SU-DHL-6 (cell line): ENCODE measurements at regions not wholly inside any gene's neighbourhood (a gene's known extent, or its start where the extent isn't known, plus 50 kb on each side); places are given as distances from the start of the nearest gene placed in this dataset.

Source experiments
- H2AFZ ChIP-seq: fragments of 200-600 bp; sonication (generic); 2 replicates; pipeline ENCODE4 v1.6.1; 2014; ENCODE audit warnings: low read depth, mild to moderate bottlenecking, moderate library complexity, mixed read lengths, antibody characterized with exemption, low read length; ENCODE audit not compliant: severe bottlenecking
- H3F3A ChIP-seq: fragments of 200-600 bp; shearing (Covaris generic); 2 replicates; pipeline ENCODE4 v1.6.0; 2016; ENCODE audit warnings: antibody characterized with exemption, mild to moderate bottlenecking; ENCODE audit not compliant: insufficient read depth
- H3K27ac ChIP-seq: fragments of 200-600 bp; sonication (generic); 2 replicates; pipeline ENCODE4 v1.5.1; 2016; ENCODE audit warnings: low read depth, mild to moderate bottlenecking, low read length, moderate library complexity, mixed read lengths
- H3K27me3 ChIP-seq: fragments of 200-600 bp; sonication (generic), shearing (Covaris generic); 2 replicates; pipeline ENCODE4 v1.6.0; 2014; ENCODE audit warnings: mild to moderate bottlenecking, low read length
- H3K36me3 ChIP-seq: fragments of 200-600 bp; sonication (generic); 2 replicates; pipeline ENCODE4 v1.6.1; 2014; ENCODE audit warnings: mild to moderate bottlenecking, low read length, mixed read lengths
- H3K4me2 ChIP-seq: fragments of 300-600, 200-600 bp; shearing (Covaris generic), sonication (generic); 2 replicates; pipeline ENCODE4 v1.6.0; 2014; ENCODE audit warnings: low read length, low read depth, mild to moderate bottlenecking; ENCODE audit not compliant: poor library complexity, severe bottlenecking
- H3K4me3 ChIP-seq: fragments of 200-600 bp; sonication (generic); 2 replicates; pipeline ENCODE4 v1.5.1; 2014; ENCODE audit warnings: antibody characterized with exemption, low read length, mild to moderate bottlenecking, mixed read lengths; ENCODE audit not compliant: insufficient read depth, poor library complexity, severe bottlenecking
- H3K79me2 ChIP-seq: fragments of 200-600 bp; sonication (generic); 2 replicates; pipeline ENCODE4 v1.6.1; 2014; ENCODE audit warnings: mild to moderate bottlenecking, low read length, moderate library complexity; ENCODE audit not compliant: insufficient read depth
- H3K9ac ChIP-seq: fragments of 200-600 bp; sonication (generic); 2 replicates; pipeline ENCODE4 v1.7.0; 2014; ENCODE audit warnings: mild to moderate bottlenecking, low read length
- H3K9me2 ChIP-seq: fragments of 200-600 bp; sonication (generic); replicated peaks from 2 replicates; pipeline ENCODE4 v1.6.1; 2014; ENCODE audit warnings: low read length; ENCODE audit not compliant: insufficient read depth
- H3K9me3 ChIP-seq: fragments of 200-600 bp; sonication (generic); 2 replicates; pipeline ENCODE4 v1.6.1; 2014; ENCODE audit warnings: low read length, mixed read lengths; ENCODE audit not compliant: insufficient read depth
- H4K20me1 ChIP-seq: fragments of 200-600 bp; sonication (generic); 2 replicates; pipeline ENCODE4 v1.6.1; 2014; ENCODE audit warnings: low read depth, mild to moderate bottlenecking, antibody characterized with exemption, low read length, moderate library complexity, mixed read lengths
- CTCF ChIP-seq: fragments of 200-600 bp; sonication (generic); IDR thresholded peaks from one replicate; pipeline ENCODE4 v1.5.1; 2017; ENCODE audit warnings: antibody characterized with exemption, mild to moderate bottlenecking, low read length, moderate library complexity; ENCODE audit not compliant: insufficient read depth, poor library complexity, severe bottlenecking
- EZH2phosphoT487 ChIP-seq: fragments of 200-600 bp; sonication (generic), shearing (Covaris generic); conservative IDR thresholded peaks from 2 replicates; pipeline ENCODE4 v1.6.1; 2018; ENCODE audit warnings: mild to moderate bottlenecking, antibody characterized with exemption, low read length, moderate library complexity, mixed read lengths

GRCh38 chr2:236857781-236858180 lies 227.9 kb upstream of the COPS8 start:
- Histone ChIP-seq H3K9ac (no peak overlapping the region), H3K4me2 (no peak overlapping the region), H2AFZ (no peak overlapping the region)

GRCh38 chr2:236858661-236859060 lies 227.0 kb upstream of the COPS8 start:
- no peak overlapping the region for H3K4me3 ChIP-seq
- H3K4me2 ChIP-seq = no peak overlapping the region

More at GRCh38 chr2:236857781-236858180, 227.9 kb upstream of the COPS8 start:
- no peaks in the 10 kb centered on the region for H4K20me1 ChIP-seq
- H3K4me3 ChIP-seq = no peak overlapping the region
- no peaks in the 10 kb centered on the region for H3K9me2 ChIP-seq
- H3K9me3 ChIP-seq = no peaks in the 10 kb centered on the region
- H3K27ac ChIP-seq = no peak overlapping the region
- no peaks in the 10 kb centered on the region for H3K36me3 ChIP-seq
- no peaks in the 10 kb centered on the region for H3F3A ChIP-seq
- no peak for TF ChIP-seq CTCF
- no peak for TF ChIP-seq EZH2phosphoT487
- H3K27me3 ChIP-seq = no peaks in the 10 kb centered on the region
- no peaks in the 10 kb centered on the region for H3K79me2 ChIP-seq

GRCh38 chr2:236859908-236860307 lies 225.8 kb upstream of the COPS8 start:
- no peaks in the 10 kb centered on the region for H3K9me3 ChIP-seq
- no peak overlapping the region for H3K4me3 ChIP-seq
- H3K27me3 ChIP-seq = no peaks in the 10 kb centered on the region
- no peak overlapping the region for H3K9ac ChIP-seq
- no peaks in the 10 kb centered on the region for H3K36me3 ChIP-seq
- no peak overlapping the region for H2AFZ ChIP-seq
- TF ChIP-seq EZH2phosphoT487 (no peak), CTCF (no peak)
- no peaks in the 10 kb centered on the region for H3K9me2 ChIP-seq
- no peaks in the 10 kb centered on the region for H3K79me2 ChIP-seq
- no peaks in the 10 kb centered on the region for H4K20me1 ChIP-seq
- no peaks in the 10 kb centered on the region for H3F3A ChIP-seq
- H3K27ac ChIP-seq = no peak overlapping the region
- H3K4me2 ChIP-seq = no peak overlapping the region

More at GRCh38 chr2:236858661-236859060, 227.0 kb upstream of the COPS8 start:
- no peak for TF ChIP-seq EZH2phosphoT487
- no peak for TF ChIP-seq CTCF
- H3K27me3 ChIP-seq = no peaks in the 10 kb centered on the region
- no peak overlapping the region for H2AFZ ChIP-seq
- H3K9me3 ChIP-seq = no peaks in the 10 kb centered on the region
- H4K20me1 ChIP-seq = no peaks in the 10 kb centered on the region
- no peaks in the 10 kb centered on the region for H3K36me3 ChIP-seq
- no peaks in the 10 kb centered on the region for H3K79me2 ChIP-seq
- no peak overlapping the region for H3K9ac ChIP-seq
- no peaks in the 10 kb centered on the region for H3F3A ChIP-seq
- H3K27ac ChIP-seq = no peak overlapping the region
- no peaks in the 10 kb centered on the region for H3K9me2 ChIP-seq
